SK-N-SH (cell line): ENCODE measurements at regions not wholly inside any gene's neighbourhood (a gene's known extent, or its start where the extent isn't known, plus 50 kb on each side); places are given as distances from the start of the nearest gene placed in this dataset.

Source experiments
- CTCF ChIA-PET: fragments of 300-600, 350-600 bp; formaldehyde crosslinking; extraction: SDS; loops from one replicate; lab custom pipeline; 2021; lab: Yijun Ruan, JAX
- POLR2A ChIA-PET: fragments of 350-600 bp; sonication (Branson Sonifier 250); formaldehyde crosslinking; extraction: SDS; loops from one replicate; lab custom pipeline; 2020; ENCODE audit warnings: antibody characterized with exemption, inconsistent platforms; lab: Yijun Ruan, JAX
- DNase-seq: peaks from one replicate; pipeline ENCODE4 v3.0.0; 2012
- H2AFZ ChIP-seq: fragments of 200-600 bp; sonication (generic); 2 replicates; pipeline ENCODE4 v1.8.1; 2016; ENCODE audit warnings: antibody characterized with exemption, mild to moderate bottlenecking, low read depth
- H3F3A ChIP-seq: fragments of 200-600 bp; sonication (generic); replicated peaks from 2 replicates; pipeline ENCODE3; 2016; ENCODE audit warnings: antibody characterized with exemption, mild to moderate bottlenecking; ENCODE audit not compliant: insufficient read depth
- H3K27ac ChIP-seq, 2 experiments: fragments of 200-500 bp in 1 of 2; fragments of 200-600 bp in 1 of 2; sonication (Bioruptor generic) in 1 of 2; sonication (generic), shearing (Covaris generic) in 1 of 2; 2 replicates each; pipeline versions ENCODE4 v1.5.1 to v1.6.1; 2014 to 2016; ENCODE audit warnings: low read depth in 2 of 2, inconsistent platforms in 1 of 2, low read length in 1 of 2, mild to moderate bottlenecking in 1 of 2, mixed read lengths in 1 of 2
- H3K27me3 ChIP-seq: fragments of 200-600 bp; sonication (generic), shearing (Covaris generic); 2 replicates; pipeline ENCODE4 v1.6.1; 2016; ENCODE audit warnings: mixed run types; ENCODE audit not compliant: insufficient read depth
- H3K36me3 ChIP-seq, 2 experiments: fragments of 200-500 bp in 1 of 2; fragments of 200-600 bp in 1 of 2; sonication (Bioruptor generic) in 1 of 2; sonication (generic) in 1 of 2; replicated peaks in 1 of 2; 2 replicates each; pipeline versions ENCODE3 to v1.5.1; 2014 to 2016; ENCODE audit warnings: low read length in 1 of 2, mild to moderate bottlenecking in 1 of 2; ENCODE audit not compliant: insufficient read depth in 2 of 2, control insufficient read depth in 1 of 2
- H3K4me1 ChIP-seq, 2 experiments: fragments of 200-500 bp in 1 of 2; fragments of 200-600 bp in 1 of 2; sonication (Bioruptor generic) in 1 of 2; sonication (generic), shearing (Covaris generic) in 1 of 2; 2 replicates each; pipeline versions ENCODE4 v1.5.1 to v1.6.1; 2014 to 2016; ENCODE audit warnings: low read depth in 1 of 2, low read length in 1 of 2, mixed run types in 1 of 2; ENCODE audit not compliant: insufficient read depth in 2 of 2, control insufficient read depth in 1 of 2
- H3K4me2 ChIP-seq: fragments of 200-600 bp; sonication (generic), shearing (Covaris generic); 2 replicates; pipeline ENCODE4 v1.6.1; 2017; ENCODE audit warnings: mixed run types
- H3K4me3 ChIP-seq, 2 experiments: fragments of 200-500 bp in 1 of 2; fragments of 200-600 bp in 1 of 2; sonication (Bioruptor generic) in 1 of 2; sonication (generic), shearing (Covaris generic) in 1 of 2; 2 replicates each; pipeline versions ENCODE4 v1.5.1 to v1.8.1; 2014 to 2016; ENCODE audit warnings: low read depth in 2 of 2, inconsistent platforms in 1 of 2, low read length in 1 of 2, mild to moderate bottlenecking in 1 of 2, mixed read lengths in 1 of 2, moderate library complexity in 1 of 2
- H3K79me2 ChIP-seq: fragments of 200-600 bp; sonication (generic); 2 replicates; pipeline ENCODE4 v1.8.1; 2017; ENCODE audit warnings: mild to moderate bottlenecking; ENCODE audit not compliant: insufficient read depth
- H3K9ac ChIP-seq: fragments of 200-600 bp; sonication (generic); 2 replicates; pipeline ENCODE4 v1.6.1; 2017; ENCODE audit warnings: mixed run types
- H3K9me2 ChIP-seq: fragments of 200-600 bp; sonication (generic); 2 replicates; pipeline ENCODE4 v1.6.1; 2017; ENCODE audit warnings: mixed run types
- H3K9me3 ChIP-seq: fragments of 200-600 bp; sonication (generic); 2 replicates; pipeline ENCODE4 v1.6.1; 2017; ENCODE audit warnings: mixed run types, mild to moderate bottlenecking, moderate library complexity
- H4K20me1 ChIP-seq: fragments of 200-600 bp; sonication (generic); 2 replicates; pipeline ENCODE4 v1.6.1; 2017; ENCODE audit warnings: mild to moderate bottlenecking, mixed run types; ENCODE audit not compliant: insufficient read depth
- CTCF ChIP-seq: fragments of 200-600 bp; sonication (generic); IDR thresholded peaks from 2 replicates; pipeline ENCODE4 v1.6.1; 2017; ENCODE audit warnings: antibody characterized with exemption, mild to moderate bottlenecking, moderate library complexity
- ELF1 ChIP-seq: IDR thresholded peaks from 2 replicates; pipeline ENCODE4 v1.4.0; 2012
- EP300 ChIP-seq, 2 experiments: IDR thresholded peaks; 2 replicates each; pipeline versions ENCODE4 v1.4.0 to v1.6.1; 2012; ENCODE audit warnings: borderline replicate concordance in 1 of 2, low read depth in 1 of 2, low read length in 1 of 2
- FOSL2 ChIP-seq: IDR thresholded peaks from 2 replicates; pipeline ENCODE4 v1.4.0; 2012; ENCODE audit warnings: low read depth, mild to moderate bottlenecking, moderate library complexity, borderline replicate concordance
- FOXJ3 ChIP-seq: sonication (generic); formaldehyde crosslinking; IDR thresholded peaks from 2 replicates; pipeline ENCODE4 v1.5.1; 2020; ENCODE audit warnings: mild to moderate bottlenecking, missing genetic modification reagents
- FOXM1 ChIP-seq: IDR thresholded peaks from 2 replicates; pipeline ENCODE4 v1.4.0; 2012; ENCODE audit warnings: low read depth, mild to moderate bottlenecking
- GATA2 ChIP-seq: sonication (generic); formaldehyde crosslinking; IDR thresholded peaks from 2 replicates; pipeline ENCODE4 v1.5.0; 2020; ENCODE audit warnings: mild to moderate bottlenecking, missing genetic modification reagents
- IRF3 ChIP-seq: fragments of 150-350 bp; IDR thresholded peaks from 2 replicates; pipeline ENCODE4 v1.6.1; 2016; ENCODE audit warnings: mild to moderate bottlenecking, low read depth, low read length
- JUND ChIP-seq: IDR thresholded peaks from 2 replicates; pipeline ENCODE4 v1.4.0; 2012
- MAX ChIP-seq: IDR thresholded peaks from 2 replicates; pipeline ENCODE4 v1.4.0; 2012; ENCODE audit warnings: low read depth
- MXI1 ChIP-seq: IDR thresholded peaks from 2 replicates; pipeline ENCODE4 v1.6.1; 2012; ENCODE audit warnings: mild to moderate bottlenecking, low read depth, low read length, improper control_type of control experiment
- NFIC ChIP-seq: IDR thresholded peaks from 2 replicates; pipeline ENCODE4 v1.4.0; 2012; ENCODE audit warnings: borderline replicate concordance
- PBX3 ChIP-seq: IDR thresholded peaks from 2 replicates; pipeline ENCODE4; 2012
- POLR2AphosphoS5 ChIP-seq: IDR thresholded peaks from 2 replicates; pipeline ENCODE4 v1.6.1; 2012; ENCODE audit warnings: low read depth, low read length
- RAD21 ChIP-seq: IDR thresholded peaks from 2 replicates; pipeline ENCODE4 v1.6.1; 2012; ENCODE audit warnings: mild to moderate bottlenecking, low read length
- RCOR1 ChIP-seq: fragments of 150-350 bp; IDR thresholded peaks from 2 replicates; pipeline ENCODE4 v1.6.1; 2017; ENCODE audit warnings: antibody characterized with exemption, low read length
- REST ChIP-seq: IDR thresholded peaks from 2 replicates; pipeline ENCODE4 v1.6.1; 2012; ENCODE audit warnings: mild to moderate bottlenecking, low read depth, low read length, moderate library complexity
- RXRA ChIP-seq: IDR thresholded peaks from 2 replicates; pipeline ENCODE4 v1.4.0; 2012; ENCODE audit warnings: low read depth, mild to moderate bottlenecking, borderline replicate concordance
- SIN3A ChIP-seq: IDR thresholded peaks from 2 replicates; pipeline ENCODE4 v1.6.1; 2012; ENCODE audit warnings: low read depth, mild to moderate bottlenecking, low read length, moderate library complexity, borderline replicate concordance
- WGBS: methylation state at CpG from one replicate; pipeline ENCODE4 v1.1.6; 2017; ENCODE audit warnings: low lambda C conversion rate; 5-methylcytosine and 5-hydroxymethylcytosine counted together

- Histone ChIP-seq H3K79me2 (no peaks in the 10 kb centered on the region), H4K20me1 (no peaks in the 10 kb centered on the region), H3K9ac (no peak overlapping the region), H2AFZ (no peak overlapping the region), H3K27ac (no peak overlapping the region), H3K4me1 (no peaks in the 10 kb centered on the region), H3K9me2 (no peaks in the 10 kb centered on the region), H3K9me3 (no peaks in the 10 kb centered on the region), H3K4me2 (no peak overlapping the region), H3F3A (no peaks in the 10 kb centered on the region), H3K27me3 (peaks cover 28% of the 10 kb centered on the region), H3K36me3 (no peaks in the 10 kb centered on the region), H3K4me3 (no peak overlapping the region)
- ChIA-PET CTCF (interaction anchor here (0.6 to 5.6 kb wide), 3 partner anchors 10 to 164 kb away, joined by 3 to 40 read pairs (median 12); no protein-coding TSS in a partner anchor), POLR2A (interaction anchor here (1.0 kb wide), 1 partner anchor 188 kb away, joined by 3 read pairs; no protein-coding TSS in a partner anchor)
- TF ChIP-seq FOXM1, result no peak
- TF ChIP-seq EP300 (IDR thresholded peaks at IDR 0.05; ENCODE audit: borderline replicate concordance in 1 of 2, low read depth in 1 of 2, low read length in 1 of 2), result no peak
- TF ChIP-seq SIN3A, result no peak
- no peak for TF ChIP-seq GATA2 (CRISPR knock-in tag)
- TF ChIP-seq MXI1, result no peak
- TF ChIP-seq RCOR1, result no peak
- no peak for TF ChIP-seq RXRA
- TF ChIP-seq MAX, result no peak
- TF ChIP-seq IRF3, result no peak
- no peak for TF ChIP-seq POLR2AphosphoS5
- TF ChIP-seq NFIC, result no peak
- TF ChIP-seq ELF1, result no peak
- TF ChIP-seq PBX3, result no peak
- no peak for TF ChIP-seq FOSL2
- no peak for TF ChIP-seq RAD21
- no peak for TF ChIP-seq CTCF
- no peak for TF ChIP-seq FOXJ3 (CRISPR knock-in tag)
- no peak for TF ChIP-seq JUND
- no peak for TF ChIP-seq REST
- 24% methylated on average over 3 of the region's 3 CpGs for WGBS
- no peak for DNase-seq
These were observed 63.2 kb upstream of the VPREB1 start for GRCh38 chr22:22181341-22181850.
